Retinal pigment epithelial cell (primary cell): ENCODE measurements at regions not wholly inside any gene's neighbourhood (a gene's known extent, or its start where the extent isn't known, plus 50 kb on each side); places are given as distances from the start of the nearest gene placed in this dataset.
"Not testable (repeated sequence)": the region's sequence is repeated elsewhere in the genome, so short reads cannot be mapped to it uniquely, and the experiment has no call there.

Source experiments
- DNase-seq: peaks from one replicate; pipeline ENCODE4 v3.0.0-alpha.2; 2010; ENCODE audit warnings: low read depth
- H3K4me3 ChIP-seq: 2 replicates; pipeline ENCODE4 v1.5.1; 2011; ENCODE audit warnings: mild to moderate bottlenecking, low read length, control low read depth, moderate library complexity
- CTCF ChIP-seq: conservative IDR thresholded peaks from 2 replicates; pipeline ENCODE4 v1.5.1; 2011; ENCODE audit warnings: low read depth, low read length, control low read depth, inconsistent platforms

GRCh38 chr11:26930518-26931247 is 63.2 kb upstream of the FIBIN start:
- no peak overlapping the region for H3K4me3 ChIP-seq
- no peak for TF ChIP-seq CTCF
- peak; percentile 33 for DNase-seq

- H3K4me3 ChIP-seq: no peak overlapping the region
- TF ChIP-seq CTCF: no peak
- no peak for DNase-seq
Measured at GRCh38 chr11:26931248-26931631, 62.7 kb upstream of the FIBIN start.

- no peak for DNase-seq
- no peak for TF ChIP-seq CTCF
- H3K4me3 ChIP-seq: no peak overlapping the region
Measured at GRCh38 chr11:26931881-26932280, 62.0 kb upstream of the FIBIN start.

DNA sequence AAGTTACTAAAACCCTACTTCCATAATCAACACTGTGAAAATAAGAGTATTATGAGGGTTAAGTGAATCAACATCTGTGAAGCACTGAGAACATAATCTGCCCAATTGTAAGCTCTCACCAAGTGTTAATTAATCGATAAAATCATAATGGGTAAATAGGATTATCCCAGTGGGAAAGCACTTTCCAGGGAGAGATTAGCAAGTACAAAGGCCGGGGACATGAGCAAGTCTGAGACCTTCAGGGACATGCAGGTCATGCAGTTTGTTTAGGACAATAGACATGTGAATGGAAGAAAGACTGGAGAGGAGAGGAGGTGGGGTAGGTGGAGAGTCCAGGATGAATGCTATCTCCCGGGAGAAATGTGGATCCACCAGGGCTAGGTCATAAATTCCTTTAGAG is 57.8 kb upstream of the FIBIN start:
- DNase-seq: no peak
- no peak overlapping the region for H3K4me3 ChIP-seq
- no peak for TF ChIP-seq CTCF

GRCh38 chr11:26937386-26937785 is 56.5 kb upstream of the FIBIN start:
- H3K4me3 ChIP-seq: no peak overlapping the region
- TF ChIP-seq CTCF: no peak
- DNase-seq: no peak

- not testable (repeated sequence) for H3K4me3 ChIP-seq, DNase-seq
Measured at GRCh38 chr11:26940501-26940900, 53.4 kb upstream of the FIBIN start.

- TF ChIP-seq CTCF: no peak
- no peak for DNase-seq
- H3K4me3 ChIP-seq: no peak overlapping the region
Measured at GRCh38 chr11:26942356-26942755, 51.6 kb upstream of the FIBIN start.
